ENCODE measurements at regions not wholly inside any gene's neighbourhood (a gene's known extent, or its start where the extent isn't known, plus 50 kb on each side); places are given as distances from the start of the nearest gene placed in this dataset.

GRCh38 chr13:104798486-104798885 lies 1732.3 kb upstream of the SLC10A2 start:
- H3K4me3 ChIP-seq (ENCODE audit: low read depth, low read length) = no peak overlapping the region
- no peaks in the 10 kb centered on the region for H3K36me3 Mint-ChIP-seq
- H3K27ac ChIP-seq (ENCODE audit: insufficient read depth, low read length, poor library complexity, severe bottlenecking) = no peak overlapping the region
- ATAC-seq (ENCODE audit: low read depth in 2 of 2) (no peak), DNase-seq (no peak)
- no peaks in the 10 kb centered on the region for H3K4me1 Mint-ChIP-seq
- H3K4me3 Mint-ChIP-seq = no peak overlapping the region
- no peaks in the 10 kb centered on the region for H3K27me3 ChIP-seq (ENCODE audit: control insufficient read depth, insufficient read depth, low read length)
- H3K27me3 Mint-ChIP-seq = no peaks in the 10 kb centered on the region
- no peaks in the 10 kb centered on the region for H3K36me3 ChIP-seq (ENCODE audit: control insufficient read depth, insufficient read depth, low read length)
- H3K4me1 ChIP-seq (ENCODE audit: control insufficient read depth, insufficient read depth, low read length, poor library complexity, severe bottlenecking) = no peaks in the 10 kb centered on the region
- peaks cover 0 to 4% (median 0%) of the 10 kb centered on the region in 7 donors for H3K9me3 Mint-ChIP-seq
- no peaks in the 10 kb centered on the region for H3K9me3 ChIP-seq (ENCODE audit: control insufficient read depth in 2 of 2, low read length in 2 of 2)
- H3K27ac Mint-ChIP-seq = no peak overlapping the region

- Mint-ChIP-seq H3K4me1 (no peaks in the 10 kb centered on the region), H3K36me3 (no peaks in the 10 kb centered on the region), H3K27ac (no peak overlapping the region), H3K27me3 (no peaks in the 10 kb centered on the region), H3K9me3 (peaks cover 0 to 4% (median 2%) of the 10 kb centered on the region in 7 donors), H3K4me3 (no peak overlapping the region)
- DNase-seq (no peak), ATAC-seq (ENCODE audit: low read depth in 2 of 2) (no peak)
- no peaks in the 10 kb centered on the region for H3K9me3 ChIP-seq (ENCODE audit: control insufficient read depth in 2 of 2, low read length in 2 of 2)
- H3K27me3 ChIP-seq (ENCODE audit: control insufficient read depth, insufficient read depth, low read length) = no peaks in the 10 kb centered on the region
- H3K4me1 ChIP-seq (ENCODE audit: control insufficient read depth, insufficient read depth, low read length, poor library complexity, severe bottlenecking) = no peaks in the 10 kb centered on the region
- no peak overlapping the region for H3K4me3 ChIP-seq (ENCODE audit: low read depth, low read length)
- no peaks in the 10 kb centered on the region for H3K36me3 ChIP-seq (ENCODE audit: control insufficient read depth, insufficient read depth, low read length)
- H3K27ac ChIP-seq (ENCODE audit: insufficient read depth, low read length, poor library complexity, severe bottlenecking) = no peak overlapping the region
Measured at GRCh38 chr13:104796581-104796980, 1730.4 kb upstream of the SLC10A2 start.

GRCh38 chr13:104785952-104786351 lies 1719.7 kb upstream of the SLC10A2 start:
- no peaks in the 10 kb centered on the region for H3K36me3 Mint-ChIP-seq
- no peaks in the 10 kb centered on the region for H3K4me1 ChIP-seq (ENCODE audit: control insufficient read depth, insufficient read depth, low read length, poor library complexity, severe bottlenecking)

GRCh38 chr13:104784891-104785290 lies 1718.7 kb upstream of the SLC10A2 start:
- H3K4me3 Mint-ChIP-seq = no peak overlapping the region
- no peaks in the 10 kb centered on the region for H3K4me1 ChIP-seq (ENCODE audit: control insufficient read depth, insufficient read depth, low read length, poor library complexity, severe bottlenecking)
- ATAC-seq (ENCODE audit: low read depth in 2 of 2) (no peak), DNase-seq (no peak)
- H3K27ac ChIP-seq (ENCODE audit: insufficient read depth, low read length, poor library complexity, severe bottlenecking) = no peak overlapping the region
- no peaks in the 10 kb centered on the region for H3K36me3 ChIP-seq (ENCODE audit: control insufficient read depth, insufficient read depth, low read length)
- no peak overlapping the region for H3K27ac Mint-ChIP-seq
- no peaks in the 10 kb centered on the region for H3K9me3 ChIP-seq (ENCODE audit: control insufficient read depth in 2 of 2, low read length in 2 of 2)
- peaks cover 0 to 18% (median 5%) of the 10 kb centered on the region in 7 donors for H3K9me3 Mint-ChIP-seq
- H3K36me3 Mint-ChIP-seq = no peaks in the 10 kb centered on the region
- no peaks in the 10 kb centered on the region for H3K4me1 Mint-ChIP-seq
- H3K27me3 Mint-ChIP-seq = no peaks in the 10 kb centered on the region
- no peaks in the 10 kb centered on the region for H3K27me3 ChIP-seq (ENCODE audit: control insufficient read depth, insufficient read depth, low read length)
- no peak overlapping the region for H3K4me3 ChIP-seq (ENCODE audit: low read depth, low read length)

More at GRCh38 chr13:104785952-104786351, 1719.7 kb upstream of the SLC10A2 start:
- Histone ChIP-seq H3K27me3 (ENCODE audit: control insufficient read depth, insufficient read depth, low read length) (no peaks in the 10 kb centered on the region), H3K9me3 (ENCODE audit: control insufficient read depth in 2 of 2, low read length in 2 of 2) (no peaks in the 10 kb centered on the region), H3K27ac (ENCODE audit: insufficient read depth, low read length, poor library complexity, severe bottlenecking) (no peak overlapping the region), H3K36me3 (ENCODE audit: control insufficient read depth, insufficient read depth, low read length) (no peaks in the 10 kb centered on the region), H3K4me3 (ENCODE audit: low read depth, low read length) (no peak overlapping the region)
- ATAC-seq (ENCODE audit: low read depth in 2 of 2) (no peak), DNase-seq (no peak)
- H3K9me3 Mint-ChIP-seq = peaks cover 0 to 13% (median 3%) of the 10 kb centered on the region in 7 donors
- H3K4me1 Mint-ChIP-seq = no peaks in the 10 kb centered on the region
- no peak overlapping the region for H3K4me3 Mint-ChIP-seq
- H3K27me3 Mint-ChIP-seq = no peaks in the 10 kb centered on the region
- H3K27ac Mint-ChIP-seq = no peak overlapping the region

GRCh38 chr13:104782741-104783140 lies 1716.5 kb upstream of the SLC10A2 start:
- Mint-ChIP-seq H3K4me3 (no peak overlapping the region), H3K36me3 (no peaks in the 10 kb centered on the region), H3K27me3 (no peaks in the 10 kb centered on the region), H3K9me3 (peaks cover 0 to 18% (median 5%) of the 10 kb centered on the region in 7 donors), H3K27ac (no peak overlapping the region), H3K4me1 (no peaks in the 10 kb centered on the region)
- Histone ChIP-seq H3K36me3 (ENCODE audit: control insufficient read depth, insufficient read depth, low read length) (no peaks in the 10 kb centered on the region), H3K9me3 (ENCODE audit: control insufficient read depth in 2 of 2, low read length in 2 of 2) (peaks cover 0 to 4% of the 10 kb centered on the region in 2 experiments), H3K4me1 (ENCODE audit: control insufficient read depth, insufficient read depth, low read length, poor library complexity, severe bottlenecking) (no peaks in the 10 kb centered on the region), H3K27me3 (ENCODE audit: control insufficient read depth, insufficient read depth, low read length) (no peaks in the 10 kb centered on the region), H3K4me3 (ENCODE audit: low read depth, low read length) (no peak overlapping the region), H3K27ac (ENCODE audit: insufficient read depth, low read length, poor library complexity, severe bottlenecking) (no peak overlapping the region)
- ATAC-seq (ENCODE audit: low read depth in 2 of 2) (no peak), DNase-seq (no peak)

GRCh38 chr13:104779311-104779993 lies 1713.2 kb upstream of the SLC10A2 start:
- H3K27me3 Mint-ChIP-seq = no peaks in the 10 kb centered on the region
- peaks cover 0 to 18% (median 5%) of the 10 kb centered on the region in 7 donors for H3K9me3 Mint-ChIP-seq
- Histone ChIP-seq H3K27ac (ENCODE audit: insufficient read depth, low read length, poor library complexity, severe bottlenecking) (no peak overlapping the region), H3K36me3 (ENCODE audit: control insufficient read depth, insufficient read depth, low read length) (no peaks in the 10 kb centered on the region), H3K9me3 (ENCODE audit: control insufficient read depth in 2 of 2, low read length in 2 of 2) (peaks cover 0 to 4% of the 10 kb centered on the region in 2 experiments), H3K4me1 (ENCODE audit: control insufficient read depth, insufficient read depth, low read length, poor library complexity, severe bottlenecking) (no peaks in the 10 kb centered on the region), H3K4me3 (ENCODE audit: low read depth, low read length) (no peak overlapping the region), H3K27me3 (ENCODE audit: control insufficient read depth, insufficient read depth, low read length) (no peaks in the 10 kb centered on the region)
- H3K4me1 Mint-ChIP-seq = no peaks in the 10 kb centered on the region
- ATAC-seq (ENCODE audit: low read depth in 2 of 2) (no peak), DNase-seq (no peak)
- H3K27ac Mint-ChIP-seq = no peak overlapping the region
- no peak overlapping the region for H3K4me3 Mint-ChIP-seq
- H3K36me3 Mint-ChIP-seq = no peaks in the 10 kb centered on the region

- H3K36me3 Mint-ChIP-seq = no peaks in the 10 kb centered on the region
- ATAC-seq (ENCODE audit: low read depth in 2 of 2) (no peak), DNase-seq (peak in 1 of 3 donors; percentile 15)
- Histone ChIP-seq H3K4me3 (ENCODE audit: low read depth, low read length) (no peak overlapping the region), H3K4me1 (ENCODE audit: control insufficient read depth, insufficient read depth, low read length, poor library complexity, severe bottlenecking) (no peaks in the 10 kb centered on the region), H3K27ac (ENCODE audit: insufficient read depth, low read length, poor library complexity, severe bottlenecking) (no peak overlapping the region), H3K9me3 (ENCODE audit: control insufficient read depth in 2 of 2, low read length in 2 of 2) (no peaks in the 10 kb centered on the region), H3K27me3 (ENCODE audit: control insufficient read depth, insufficient read depth, low read length) (no peaks in the 10 kb centered on the region), H3K36me3 (ENCODE audit: control insufficient read depth, insufficient read depth, low read length) (no peaks in the 10 kb centered on the region)
- H3K4me1 Mint-ChIP-seq = no peaks in the 10 kb centered on the region
- peaks cover 0 to 2% (median 0%) of the 10 kb centered on the region in 7 donors for H3K9me3 Mint-ChIP-seq
- H3K4me3 Mint-ChIP-seq = no peak overlapping the region
- H3K27me3 Mint-ChIP-seq = no peaks in the 10 kb centered on the region
- no peak overlapping the region for H3K27ac Mint-ChIP-seq
Measured at GRCh38 chr13:104773775-104774174, 1707.6 kb upstream of the SLC10A2 start.

GRCh38 chr13:104769545-104769944 lies 1703.3 kb upstream of the SLC10A2 start:
- Histone ChIP-seq H3K27ac (ENCODE audit: insufficient read depth, low read length, poor library complexity, severe bottlenecking) (no peak overlapping the region), H3K4me3 (ENCODE audit: low read depth, low read length) (no peak overlapping the region), H3K9me3 (ENCODE audit: control insufficient read depth in 2 of 2, low read length in 2 of 2) (no peaks in the 10 kb centered on the region), H3K4me1 (ENCODE audit: control insufficient read depth, insufficient read depth, low read length, poor library complexity, severe bottlenecking) (no peaks in the 10 kb centered on the region), H3K36me3 (ENCODE audit: control insufficient read depth, insufficient read depth, low read length) (no peaks in the 10 kb centered on the region), H3K27me3 (ENCODE audit: control insufficient read depth, insufficient read depth, low read length) (no peaks in the 10 kb centered on the region)
- no peak overlapping the region for H3K4me3 Mint-ChIP-seq
- no peak overlapping the region for H3K27ac Mint-ChIP-seq
- no peak for DNase-seq
- no peak for ATAC-seq (ENCODE audit: low read depth in 2 of 2)
- no peaks in the 10 kb centered on the region for H3K36me3 Mint-ChIP-seq
- H3K9me3 Mint-ChIP-seq = peaks cover 0 to 3% (median 0%) of the 10 kb centered on the region in 7 donors
- H3K4me1 Mint-ChIP-seq = no peaks in the 10 kb centered on the region
- H3K27me3 Mint-ChIP-seq = no peaks in the 10 kb centered on the region

Data from CD4-positive, CD25-positive, alpha-beta regulatory T cell (primary cell).